ENCODE measurements at regions not wholly inside any gene's neighbourhood (a gene's known extent, or its start where the extent isn't known, plus 50 kb on each side); places are given as distances from the start of the nearest gene placed in this dataset.

GRCh38 chr5:89769975-89770374 lies 639.6 kb downstream of the CETN3 start:
- TF ChIP-seq POLR2AphosphoS5 (IDR thresholded peaks at IDR 0.05; ENCODE audit: low read depth) = no peak
- TF ChIP-seq, protein P1, sequence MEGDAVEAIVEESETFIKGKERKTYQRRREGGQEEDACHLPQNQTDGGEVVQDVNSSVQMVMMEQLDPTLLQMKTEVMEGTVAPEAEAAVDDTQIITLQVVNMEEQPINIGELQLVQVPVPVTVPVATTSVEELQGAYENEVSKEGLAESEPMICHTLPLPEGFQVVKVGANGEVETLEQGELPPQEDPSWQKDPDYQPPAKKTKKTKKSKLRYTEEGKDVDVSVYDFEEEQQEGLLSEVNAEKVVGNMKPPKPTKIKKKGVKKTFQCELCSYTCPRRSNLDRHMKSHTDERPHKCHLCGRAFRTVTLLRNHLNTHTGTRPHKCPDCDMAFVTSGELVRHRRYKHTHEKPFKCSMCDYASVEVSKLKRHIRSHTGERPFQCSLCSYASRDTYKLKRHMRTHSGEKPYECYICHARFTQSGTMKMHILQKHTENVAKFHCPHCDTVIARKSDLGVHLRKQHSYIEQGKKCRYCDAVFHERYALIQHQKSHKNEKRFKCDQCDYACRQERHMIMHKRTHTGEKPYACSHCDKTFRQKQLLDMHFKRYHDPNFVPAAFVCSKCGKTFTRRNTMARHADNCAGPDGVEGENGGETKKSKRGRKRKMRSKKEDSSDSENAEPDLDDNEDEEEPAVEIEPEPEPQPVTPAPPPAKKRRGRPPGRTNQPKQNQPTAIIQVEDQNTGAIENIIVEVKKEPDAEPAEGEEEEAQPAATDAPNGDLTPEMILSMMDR (IDR thresholded peaks at IDR 0.05; ENCODE audit: insufficient read depth, low read length) = no peak
